Stimulated activated CD8-positive, alpha-beta memory T cell treated with anti-CD3 and anti-CD28 coated beads, Interleukin-15, amount 100 ng/mL, for 24 hours (primary cell): ENCODE measurements at regions not wholly inside any gene's neighbourhood (a gene's known extent, or its start where the extent isn't known, plus 50 kb on each side); places are given as distances from the start of the nearest gene placed in this dataset.
"Not testable (repeated sequence)": the region's sequence is repeated elsewhere in the genome, so short reads cannot be mapped to it uniquely, and the experiment has no call there.

Source experiments
- DNase-seq: peaks from one replicate; pipeline ENCODE4 v3.0.0-alpha.2; 2020; ENCODE audit warnings: low read depth

DNA sequence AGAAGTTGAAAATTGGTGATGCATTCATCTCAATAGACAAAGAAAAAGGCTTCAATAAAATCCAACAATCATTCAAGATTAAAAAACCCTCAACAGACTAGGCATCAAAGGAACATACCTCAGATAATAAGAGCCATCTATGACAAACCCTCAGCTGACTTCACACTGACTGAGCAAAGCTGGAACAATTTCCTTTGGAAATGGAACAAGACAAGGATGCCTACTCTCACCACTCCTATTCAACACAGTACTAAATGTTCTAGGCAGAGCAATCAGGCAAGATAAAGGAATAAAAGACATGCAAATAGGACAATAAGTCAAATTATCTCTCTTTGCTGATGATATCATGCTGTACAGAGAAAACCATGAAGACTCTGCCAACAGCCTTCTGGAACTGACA is 1188.1 kb downstream of the DTWD2 start:
- no peak for DNase-seq

GRCh38 chr5:117794847-117795246 is 1193.5 kb downstream of the DTWD2 start:
- no peak for DNase-seq

GRCh38 chr5:117793963-117794362 is 1194.4 kb downstream of the DTWD2 start:
- no peak for DNase-seq

DNA sequence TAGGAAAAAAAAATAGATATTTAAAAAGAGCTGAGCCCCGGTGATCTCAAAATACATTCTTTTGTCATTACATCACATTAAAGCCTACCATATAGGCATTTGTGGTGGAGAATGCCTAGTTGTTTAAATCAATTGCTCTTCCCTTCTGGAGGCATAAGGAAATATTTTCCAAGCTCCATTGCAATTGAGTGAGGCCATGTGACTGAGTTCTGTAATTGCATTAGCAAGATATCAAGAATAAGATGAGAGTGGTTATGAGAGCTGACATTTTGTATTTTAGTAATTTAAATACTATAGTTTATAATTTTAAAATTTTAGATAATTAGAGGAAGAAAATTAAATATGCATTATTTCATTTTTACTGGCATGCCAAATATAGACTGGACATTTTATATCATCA is 1195.9 kb downstream of the DTWD2 start:
- DNase-seq, result no peak

DNA sequence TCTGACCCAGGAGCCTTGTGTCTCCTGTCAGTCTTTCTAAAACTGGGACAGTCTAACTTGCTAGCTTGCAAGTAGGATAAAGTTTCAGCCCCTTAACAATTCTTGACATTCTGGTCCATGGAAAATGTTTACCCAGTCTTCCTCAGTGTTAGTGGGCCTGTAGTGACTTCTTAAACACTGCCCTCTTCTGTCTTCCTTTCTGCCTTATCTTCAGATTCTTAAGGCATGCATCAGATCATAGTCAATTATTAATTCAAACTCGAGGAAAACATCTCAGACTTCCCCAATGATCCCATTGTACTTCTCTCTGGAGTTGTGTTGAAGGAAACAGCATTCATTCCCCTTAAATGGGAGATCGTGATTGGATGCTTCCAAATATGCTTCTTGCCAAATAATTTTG is 1199.8 kb downstream of the DTWD2 start:
- no peak for DNase-seq

- no peak for DNase-seq
These were observed 1204.5 kb upstream of the SEMA6A start for GRCh38 chr5:117779171-117779570.

GRCh38 chr5:117776977-117777376 is 1202.4 kb upstream of the SEMA6A start:
- DNase-seq, result no peak

DNA sequence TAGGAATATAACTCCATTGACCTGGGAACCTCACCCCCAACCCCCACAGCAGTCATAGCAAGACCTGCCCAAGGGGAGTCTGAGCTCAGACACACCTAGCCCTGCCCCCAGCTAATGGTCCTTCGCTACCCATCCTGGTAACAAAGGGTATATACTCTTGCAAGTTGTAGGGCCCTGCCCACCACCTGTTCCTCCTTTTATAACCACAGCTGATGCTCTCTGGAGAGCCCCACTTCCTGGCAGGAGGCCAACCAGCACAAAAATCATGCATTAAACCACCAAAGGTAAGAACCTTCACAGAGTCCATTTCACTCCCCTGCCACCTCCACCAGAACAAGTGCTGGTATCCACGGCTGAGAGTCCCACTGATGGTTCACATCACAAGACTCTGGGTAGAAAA is 1195.3 kb upstream of the SEMA6A start:
- no peak for DNase-seq

DNA sequence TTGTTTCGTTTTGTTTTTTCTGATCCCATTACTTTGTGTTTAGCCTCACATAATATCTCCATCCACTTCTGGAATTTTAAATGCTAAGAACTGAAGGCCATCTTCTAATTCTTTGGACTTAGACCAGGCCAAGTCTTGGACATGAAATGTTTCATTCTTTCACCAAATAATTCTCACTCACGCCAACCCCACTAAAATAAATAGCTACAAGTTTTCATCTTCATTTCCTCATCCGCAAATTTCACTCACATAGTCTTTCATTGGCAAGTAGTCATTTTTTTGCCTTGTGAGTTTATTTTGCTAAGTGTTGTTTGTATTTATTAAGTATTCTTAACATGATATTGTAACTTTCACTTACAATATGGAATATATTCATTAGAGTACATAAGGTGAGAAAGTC is 1188.6 kb upstream of the SEMA6A start:
- DNase-seq, result no peak

- DNase-seq, result no peak
These were observed 1186.6 kb upstream of the SEMA6A start for GRCh38 chr5:117761186-117761585.

DNA sequence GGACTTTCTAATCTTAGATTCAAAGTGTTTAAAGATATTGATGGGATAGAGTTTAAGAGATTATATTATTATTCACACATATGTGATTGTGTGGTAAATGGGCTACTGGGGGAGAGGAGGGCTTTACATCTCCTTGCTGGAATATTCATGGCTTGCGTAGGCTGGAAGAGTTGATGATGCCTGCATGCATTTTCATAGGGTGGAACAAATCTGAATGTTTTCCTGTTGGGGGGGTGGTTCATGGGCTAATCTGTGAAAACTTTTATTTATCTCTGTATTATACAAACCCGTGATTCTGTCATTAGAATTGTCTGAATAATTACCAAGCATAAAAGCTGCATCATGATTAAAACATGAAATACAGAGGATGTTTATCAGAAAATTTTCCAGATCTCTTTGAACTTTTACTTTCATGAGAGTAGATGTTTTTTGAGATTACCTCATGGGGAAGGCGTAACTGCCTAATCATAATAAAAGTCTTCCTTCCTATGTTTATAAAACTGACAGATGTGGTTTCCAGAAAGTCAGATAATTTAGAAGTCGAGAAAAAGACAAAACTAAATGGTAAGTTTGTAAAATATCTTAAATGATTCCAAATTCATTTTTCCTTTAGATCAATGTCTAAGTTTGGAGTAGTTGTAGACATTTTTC is 1185.4 kb upstream of the SEMA6A start:
- no peak for DNase-seq

GRCh38 chr5:117752403-117752802 is 1177.8 kb upstream of the SEMA6A start:
- DNase-seq, result no peak

- DNase-seq, result no peak
These were observed 1173.7 kb upstream of the SEMA6A start for GRCh38 chr5:117748336-117748735.

DNA sequence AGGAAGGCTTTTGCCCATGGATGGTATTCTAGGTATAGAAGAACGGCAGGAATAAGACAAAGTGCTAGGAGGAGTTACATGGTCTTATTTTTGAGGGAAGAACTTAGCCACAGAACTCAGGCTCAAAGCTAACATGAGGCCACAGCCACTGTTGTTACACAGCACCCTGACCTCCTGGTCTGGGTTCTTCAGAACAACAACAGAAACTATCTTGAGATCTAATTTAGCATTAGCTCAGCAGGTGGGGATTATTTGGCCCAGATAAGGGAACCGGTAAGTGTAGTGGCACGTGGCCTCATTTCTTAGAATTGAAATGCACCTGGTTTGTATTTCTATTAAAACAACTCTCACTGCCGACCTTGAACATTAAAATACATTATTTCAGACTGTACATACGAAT is 1168.7 kb upstream of the SEMA6A start:
- DNase-seq, result no peak

GRCh38 chr5:117741655-117742206 is 1167.1 kb upstream of the SEMA6A start:
- DNase-seq, result no peak

DNA sequence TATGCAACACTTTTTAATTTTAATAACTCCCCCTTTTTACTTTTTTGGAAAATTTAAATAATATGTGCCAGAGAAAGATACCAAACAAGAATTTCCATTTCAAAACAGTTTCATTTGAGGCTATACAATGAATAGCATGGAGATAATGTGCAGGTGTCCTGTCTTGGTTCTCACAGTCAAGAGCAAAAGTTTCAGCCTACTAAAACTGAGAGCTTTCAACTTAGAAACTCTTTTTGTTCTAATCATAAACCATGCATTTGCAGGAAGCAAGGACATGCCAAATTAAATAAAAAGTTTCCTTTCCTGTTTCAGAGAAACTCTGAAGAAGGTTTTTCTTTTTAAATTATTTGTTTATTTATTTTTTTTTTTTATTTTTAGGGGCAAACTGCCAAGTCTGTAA is 1165.6 kb upstream of the SEMA6A start:
- no peak for DNase-seq

DNA sequence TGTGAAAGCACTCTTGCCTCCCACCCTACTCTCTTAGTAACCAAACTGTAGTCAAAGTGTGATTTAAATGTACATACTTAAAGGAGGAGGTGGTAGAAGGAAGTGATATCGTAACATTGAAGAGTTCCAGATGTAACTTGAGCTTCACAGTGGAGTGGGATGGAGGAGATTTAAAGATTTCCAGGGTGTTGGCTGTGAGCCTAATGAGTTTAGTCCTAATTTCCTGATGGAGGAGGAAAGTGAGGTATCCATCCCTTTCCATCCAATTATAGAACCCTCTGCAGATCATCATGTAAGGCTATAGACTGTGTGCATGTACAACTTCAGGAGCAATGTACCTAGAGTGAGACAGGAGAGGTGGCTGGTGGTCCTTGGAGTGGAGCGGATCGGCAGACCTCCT is 1163.9 kb upstream of the SEMA6A start:
- no peak for DNase-seq

- no peak for DNase-seq
These were observed 1162.1 kb upstream of the SEMA6A start for GRCh38 chr5:117736698-117737097.

DNA sequence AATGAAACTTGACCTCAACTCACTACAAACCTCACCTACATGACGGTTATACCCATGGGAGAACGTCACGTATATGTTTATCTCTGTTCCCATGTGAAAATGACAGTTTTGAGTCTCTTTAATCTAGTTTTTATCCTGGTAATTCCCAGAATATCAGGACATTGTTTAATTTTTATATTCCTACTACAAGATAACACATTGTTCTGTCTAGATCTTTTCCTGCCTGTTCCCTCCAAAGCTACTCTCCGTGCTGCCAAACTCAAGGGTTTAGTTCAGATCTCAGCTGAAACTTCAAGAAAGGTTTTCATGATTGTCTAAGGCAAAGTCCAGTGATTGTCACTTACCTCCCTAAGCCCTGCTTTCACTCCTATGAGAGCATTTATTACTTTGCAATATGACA is 1159.4 kb upstream of the SEMA6A start:
- no peak for DNase-seq

DNA sequence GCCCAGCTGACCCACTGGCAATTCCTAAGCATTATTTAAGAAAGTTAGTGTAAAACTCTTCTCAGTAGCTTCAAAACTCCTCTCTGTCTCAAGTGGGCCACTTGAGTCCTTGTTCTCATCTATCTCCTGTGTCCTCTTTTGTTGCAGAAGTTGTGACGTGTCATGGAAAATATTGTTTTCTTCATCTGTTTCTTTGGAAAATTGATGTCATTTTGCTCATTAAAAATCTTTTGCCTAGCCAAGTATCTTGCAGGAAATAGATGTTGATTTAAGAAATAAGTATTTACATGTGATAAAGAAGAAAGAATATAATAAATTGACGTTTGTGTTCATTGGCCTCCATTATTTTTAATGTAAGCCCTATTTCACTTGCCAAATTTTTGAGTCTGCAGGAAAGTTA is 1158.4 kb upstream of the SEMA6A start:
- no peak for DNase-seq

GRCh38 chr5:117732264-117732663 is 1157.6 kb upstream of the SEMA6A start:
- no peak for DNase-seq

DNA sequence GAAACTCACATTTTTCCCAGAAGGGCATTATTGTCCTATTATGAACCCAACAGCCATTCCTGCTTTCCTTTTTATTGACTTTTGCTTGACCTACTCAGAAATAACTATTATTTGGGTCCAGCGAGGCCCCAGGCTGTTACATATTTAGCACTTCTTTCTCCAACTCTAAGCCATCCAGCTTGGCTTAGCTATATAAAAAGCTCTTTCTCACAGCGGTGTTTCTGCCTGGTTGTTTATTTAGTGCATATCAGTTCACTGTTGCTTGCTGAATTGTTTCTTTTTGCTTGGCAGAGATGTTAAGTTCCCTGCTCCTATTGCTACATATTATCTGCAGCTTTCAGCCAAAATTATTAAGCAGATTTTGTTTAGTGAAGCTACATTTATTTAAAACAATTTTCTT is 1156.8 kb upstream of the SEMA6A start:
- DNase-seq, result no peak

GRCh38 chr5:117720784-117721183 is 1146.2 kb upstream of the SEMA6A start:
- not testable (repeated sequence) for DNase-seq

DNA sequence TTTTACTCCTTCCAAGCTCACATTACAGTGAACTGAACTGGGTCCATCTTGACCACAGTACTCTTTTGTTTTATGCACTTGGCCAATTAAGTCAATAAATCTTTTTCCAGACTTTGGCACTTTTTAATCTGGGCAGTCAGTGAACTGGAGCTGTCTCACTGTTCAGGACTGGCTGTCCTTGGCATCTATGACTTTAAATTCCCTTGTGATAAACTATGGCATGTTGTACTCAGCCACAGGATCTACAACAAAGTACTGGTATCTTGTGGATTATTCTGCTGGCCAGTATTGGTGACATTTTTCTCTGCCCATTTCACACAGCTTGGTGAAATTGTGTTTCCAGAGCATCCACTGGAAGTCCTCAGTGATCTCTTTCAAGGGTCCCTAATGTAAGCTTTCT is 1144.8 kb upstream of the SEMA6A start:
- DNase-seq, result no peak
